T follicular helper cell (primary cell): ENCODE measurements at regions not wholly inside any gene's neighbourhood (a gene's known extent, or its start where the extent isn't known, plus 50 kb on each side); places are given as distances from the start of the nearest gene placed in this dataset.
"Not testable (repeated sequence)": the region's sequence is repeated elsewhere in the genome, so short reads cannot be mapped to it uniquely, and the experiment has no call there.

Experiments
- DNase-seq: peaks from one replicate; pipeline ENCODE4 v3.0.0-alpha.2; 2020; ENCODE audit warnings: low read depth

DNA sequence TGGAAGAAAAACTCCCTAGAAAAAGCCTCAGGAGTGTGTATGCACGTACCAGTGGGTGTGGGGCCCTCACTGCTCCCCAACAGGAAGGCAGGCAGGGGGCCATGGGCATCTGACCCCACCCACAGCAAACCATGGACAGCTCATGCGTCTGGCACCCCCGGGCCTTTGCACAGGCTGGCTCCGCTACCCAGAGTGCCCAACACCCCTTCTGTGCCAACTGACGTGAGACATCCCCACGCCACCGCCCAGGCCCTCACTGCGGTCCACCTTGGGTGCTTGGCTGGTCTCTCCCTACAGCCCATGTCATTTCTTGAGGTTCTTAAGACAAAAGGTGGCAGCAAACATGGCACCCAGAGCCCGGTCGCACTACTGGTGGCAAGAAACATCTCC is 91.4 kb downstream of the NCOR2 start:
- DNase-seq: no peak

DNA sequence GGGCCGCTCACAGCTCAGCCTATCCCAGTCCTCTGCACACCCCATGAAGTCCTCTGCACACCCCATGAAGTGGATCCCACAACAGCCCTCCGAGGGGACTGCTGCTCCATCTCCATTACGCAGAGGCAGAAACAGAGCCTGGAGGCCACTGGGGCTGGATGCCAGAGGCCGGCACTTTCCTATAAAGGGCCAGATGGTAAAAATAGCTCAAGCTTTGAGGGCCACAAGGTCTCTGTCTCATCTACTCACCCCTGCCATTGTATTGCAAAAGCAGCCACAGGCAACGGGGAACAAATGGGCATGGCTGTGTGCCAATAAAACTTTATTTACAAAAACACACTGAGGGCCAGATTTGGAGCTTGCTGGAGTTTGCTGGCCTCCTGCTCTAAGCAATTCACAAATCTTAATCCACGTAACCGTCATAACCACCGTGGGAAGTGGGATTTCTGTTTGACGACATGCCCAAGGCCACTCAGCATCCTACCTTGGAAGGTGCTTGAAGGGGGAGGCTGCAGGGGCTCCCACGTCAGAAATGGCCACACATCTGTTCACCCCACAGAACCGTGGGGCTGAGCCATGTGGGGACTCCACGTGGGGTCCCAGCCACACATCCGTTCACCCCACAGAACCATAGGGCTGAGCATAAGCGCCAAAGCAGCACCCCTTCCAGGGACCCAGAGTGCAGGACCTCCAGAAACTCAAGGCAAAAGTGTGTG is 92.0 kb downstream of the NCOR2 start:
- DNase-seq: no peak

DNA sequence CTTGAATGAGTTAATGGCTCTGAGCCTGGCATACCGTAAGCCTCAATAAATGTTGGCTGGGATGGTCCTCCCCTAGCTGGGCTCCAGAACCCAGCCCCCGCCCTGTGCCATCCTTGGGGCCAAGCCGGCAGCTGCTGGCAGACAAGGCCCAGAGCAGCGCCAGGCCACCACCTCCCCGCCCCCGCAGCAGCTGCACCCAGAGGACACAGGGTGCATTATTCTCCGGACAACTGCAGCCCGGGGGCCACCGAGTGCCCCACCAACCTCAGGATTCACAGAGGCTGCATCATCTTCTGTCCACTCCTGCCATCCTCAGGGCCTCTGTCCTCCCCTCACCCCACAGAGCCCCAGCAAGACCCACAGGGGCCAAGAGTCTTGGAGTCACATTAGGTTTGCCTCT is 92.7 kb downstream of the NCOR2 start:
- no peak for DNase-seq

DNA sequence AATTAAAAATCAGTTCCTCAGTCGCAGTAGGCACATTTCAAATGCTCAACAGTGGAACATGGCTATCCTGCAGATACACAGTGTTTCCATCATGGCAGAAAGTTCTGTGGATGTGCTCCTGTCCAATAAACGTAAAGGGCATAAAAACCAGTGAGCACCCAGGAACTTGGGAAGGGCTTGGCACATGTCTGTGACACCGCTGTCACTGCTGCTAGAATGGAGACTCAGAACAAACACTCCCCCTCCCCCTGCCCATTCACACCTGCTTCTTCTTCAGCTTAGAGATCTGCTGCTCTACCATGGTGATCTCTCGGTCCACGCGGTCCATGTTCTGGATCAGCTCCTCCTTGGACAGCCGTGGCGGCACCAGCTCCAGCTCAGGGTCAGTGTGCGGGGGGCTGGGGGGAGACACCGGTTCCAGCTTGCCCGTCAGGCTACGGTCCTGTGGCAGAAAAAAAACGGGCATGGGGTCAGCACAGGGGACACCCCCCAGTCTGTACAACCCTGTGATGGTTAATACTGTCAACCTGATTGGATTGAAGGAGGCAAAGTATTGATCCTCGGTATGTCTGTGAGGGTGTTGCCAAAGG is 94.6 kb downstream of the NCOR2 start:
- DNase-seq: no peak

DNA sequence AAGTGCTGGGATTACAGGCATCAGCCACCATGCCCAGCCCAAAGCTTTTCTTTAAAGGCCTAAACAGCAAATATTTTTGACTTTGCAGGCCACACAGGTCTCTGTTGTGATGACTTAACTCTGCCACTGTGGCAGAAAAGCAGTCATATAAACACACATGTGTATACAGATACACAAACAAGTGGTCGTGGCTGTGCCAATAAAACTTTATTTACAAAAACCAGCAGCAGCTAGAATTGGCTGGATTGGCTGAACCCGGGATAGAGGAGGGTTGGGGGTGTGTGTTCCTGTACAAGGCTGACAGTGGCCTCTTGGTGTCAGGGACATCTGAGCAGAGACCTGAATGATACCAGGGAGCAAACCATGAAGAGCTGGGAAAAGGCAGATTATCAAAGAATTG is 95.6 kb downstream of the NCOR2 start:
- DNase-seq: no peak

DNA sequence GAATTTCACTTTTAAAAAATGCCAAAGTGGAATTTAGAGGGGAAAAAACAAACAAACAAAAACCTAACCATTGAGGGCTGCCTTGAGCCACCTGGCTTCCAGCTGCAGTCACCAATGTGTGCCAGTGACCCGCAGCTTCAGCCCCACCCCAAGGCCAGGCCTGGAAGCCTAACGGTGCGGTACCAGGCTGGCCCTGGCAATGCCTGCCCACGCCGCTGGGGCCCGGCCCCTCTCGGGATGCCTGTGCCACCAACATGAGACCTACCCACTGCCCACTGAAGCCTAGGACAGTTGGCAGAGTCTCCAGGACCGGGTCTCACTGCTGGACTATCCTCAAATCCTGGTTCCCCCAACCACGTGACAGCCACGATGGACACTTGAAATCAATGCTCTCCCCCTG is 96.6 kb downstream of the NCOR2 start:
- DNase-seq: no peak

DNA sequence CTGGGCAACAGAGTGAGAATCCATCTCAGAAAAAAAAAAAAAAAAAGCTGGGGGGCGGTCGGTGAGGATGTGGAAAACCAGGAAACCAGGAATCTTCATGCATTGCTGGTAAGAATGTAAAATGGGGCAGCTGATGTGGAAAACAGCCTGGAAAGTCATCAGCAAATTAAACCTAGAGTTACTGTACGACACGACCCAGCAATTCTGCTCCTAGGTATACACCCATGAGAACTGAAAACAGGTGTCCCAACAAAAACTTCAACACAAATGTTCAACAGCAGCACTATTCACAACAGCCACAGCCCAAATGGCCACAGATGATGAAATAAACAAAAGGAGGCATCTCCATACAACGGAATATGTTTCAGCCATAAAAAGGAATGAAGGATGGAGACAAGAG is 97.3 kb downstream of the NCOR2 start:
- DNase-seq: no peak

DNA sequence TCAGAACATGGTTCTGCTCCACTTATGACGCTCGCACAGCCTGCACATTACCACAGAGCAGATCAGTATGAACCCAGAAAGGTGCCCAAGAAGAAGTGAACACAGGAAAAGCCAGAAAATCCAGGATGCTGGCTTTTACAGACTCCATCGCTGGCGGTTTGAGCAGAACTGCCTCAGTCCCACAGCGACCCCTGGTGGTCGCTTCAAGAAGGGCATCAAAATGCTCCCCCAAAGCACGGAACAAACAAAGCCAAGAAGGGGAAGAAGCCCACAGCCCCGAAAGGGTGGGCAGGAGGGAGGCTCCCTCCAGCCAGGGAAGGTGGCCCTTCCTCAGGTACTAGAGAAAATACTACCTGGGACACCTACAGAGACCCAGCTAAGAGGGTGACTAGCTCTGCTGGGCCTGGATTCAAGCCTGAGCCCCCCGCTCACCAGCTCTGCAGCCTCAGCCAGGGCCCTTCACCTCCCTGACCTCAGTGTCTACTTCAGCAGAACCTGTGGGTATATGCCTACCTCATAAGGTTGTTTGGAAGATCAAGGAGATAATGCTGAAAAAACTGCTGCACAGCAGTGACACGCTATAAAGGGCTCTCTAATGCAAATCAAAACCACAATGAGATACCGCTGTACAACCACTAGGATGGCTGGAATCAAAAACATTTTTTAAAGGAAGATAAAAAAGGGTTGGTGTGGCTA is 98.1 kb downstream of the NCOR2 start:
- no peak for DNase-seq

DNA sequence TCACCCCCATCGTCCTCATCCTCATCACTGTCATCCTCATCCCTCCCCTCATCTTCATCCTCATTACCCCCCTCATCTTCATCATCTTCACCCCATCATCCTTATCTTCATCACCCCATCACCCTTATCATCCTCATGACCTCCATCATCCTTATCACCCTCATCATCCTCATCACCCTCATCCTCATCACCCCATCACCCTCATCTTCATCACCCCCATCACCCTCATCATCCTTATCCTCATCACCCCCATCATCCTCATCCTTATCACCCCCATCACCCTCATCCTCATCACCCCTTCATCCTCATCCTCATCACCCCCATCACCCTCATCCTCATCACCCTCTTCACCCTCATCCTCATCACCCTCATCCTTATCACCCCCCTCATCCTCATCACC is 99.9 kb downstream of the NCOR2 start:
- DNase-seq: not testable (repeated sequence)

DNA sequence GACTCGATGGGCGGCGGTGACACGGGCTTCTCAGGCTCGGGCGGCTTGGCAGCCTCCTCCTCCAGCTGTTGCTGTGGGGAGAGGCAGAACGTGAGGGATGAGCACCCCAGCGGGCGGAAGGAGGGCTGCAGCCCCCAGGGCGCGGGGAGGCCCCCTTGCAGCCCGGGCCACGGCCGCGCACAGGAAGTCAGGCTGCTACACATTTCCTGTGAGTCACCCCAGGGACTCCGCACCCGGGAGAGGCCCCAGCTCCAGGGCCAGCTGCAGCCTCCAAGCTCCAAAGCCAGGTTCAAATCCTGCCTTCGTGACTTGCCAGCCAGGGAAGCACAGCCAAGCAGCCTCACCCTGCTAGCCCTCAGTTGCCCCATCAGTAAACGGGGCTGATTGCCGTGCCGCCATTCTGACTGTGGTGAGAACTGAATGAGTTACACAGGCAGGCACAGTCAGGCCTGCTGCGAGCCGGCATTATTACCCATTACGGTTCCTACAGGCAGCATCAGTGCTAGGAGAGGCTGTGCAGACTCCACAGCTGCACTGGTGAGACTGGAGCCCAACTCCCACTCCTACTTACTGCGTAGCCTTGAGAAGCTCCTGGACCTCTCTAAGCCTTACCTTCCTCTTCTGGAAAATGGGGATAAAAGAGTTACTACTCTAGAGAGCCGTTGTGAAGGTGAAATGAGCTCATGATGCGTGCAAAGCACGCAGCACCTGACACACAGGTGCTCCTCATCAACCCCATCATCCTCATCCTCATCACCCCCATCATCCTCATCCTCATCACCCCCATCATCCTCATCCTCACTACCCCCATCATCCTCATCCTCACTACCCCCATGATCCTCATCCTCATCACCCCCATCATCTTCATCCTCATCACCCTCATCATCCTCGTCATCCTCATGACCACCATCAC is 100.9 kb downstream of the NCOR2 start:
- DNase-seq: peak; percentile 85

DNA sequence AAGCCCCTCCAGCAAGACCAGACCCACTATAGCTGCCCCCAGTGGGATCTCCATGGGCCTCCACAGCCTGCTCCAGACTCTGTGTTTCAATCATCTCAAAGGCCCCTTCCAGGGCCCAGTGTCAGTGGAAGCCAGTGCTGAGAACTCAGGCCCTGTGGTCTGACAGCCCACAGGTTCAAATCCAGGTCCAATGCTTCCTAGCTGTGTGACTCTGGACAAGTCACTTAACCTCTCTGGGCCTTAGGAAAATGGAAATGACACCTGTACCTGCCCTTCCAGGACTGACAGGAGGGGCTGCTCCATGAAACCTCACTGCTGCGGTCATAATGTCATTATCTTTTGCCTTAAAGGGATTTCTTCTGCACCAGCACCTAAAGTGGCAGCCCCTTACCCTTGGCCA is 101.9 kb downstream of the NCOR2 start:
- DNase-seq: no peak

DNA sequence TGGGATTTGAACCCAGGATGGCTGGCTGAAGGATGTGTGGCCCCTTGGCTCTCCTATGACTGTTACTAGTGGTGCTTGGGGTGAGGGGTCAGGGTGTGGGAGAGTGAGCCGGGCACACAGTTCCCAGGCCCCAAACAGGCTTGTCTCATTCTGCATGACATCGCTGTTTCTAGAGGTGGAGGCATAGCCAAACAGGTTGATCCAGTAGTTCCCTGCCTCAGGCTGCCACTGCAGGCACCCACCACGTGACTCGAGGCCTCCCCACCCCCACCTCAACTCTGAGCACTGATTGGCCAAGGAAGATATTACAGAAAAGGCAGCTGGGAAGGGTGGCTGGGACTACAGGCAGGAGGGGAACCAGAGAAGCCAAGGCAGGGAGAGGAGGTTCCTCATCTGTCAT is 102.6 kb downstream of the NCOR2 start:
- no peak for DNase-seq

DNA sequence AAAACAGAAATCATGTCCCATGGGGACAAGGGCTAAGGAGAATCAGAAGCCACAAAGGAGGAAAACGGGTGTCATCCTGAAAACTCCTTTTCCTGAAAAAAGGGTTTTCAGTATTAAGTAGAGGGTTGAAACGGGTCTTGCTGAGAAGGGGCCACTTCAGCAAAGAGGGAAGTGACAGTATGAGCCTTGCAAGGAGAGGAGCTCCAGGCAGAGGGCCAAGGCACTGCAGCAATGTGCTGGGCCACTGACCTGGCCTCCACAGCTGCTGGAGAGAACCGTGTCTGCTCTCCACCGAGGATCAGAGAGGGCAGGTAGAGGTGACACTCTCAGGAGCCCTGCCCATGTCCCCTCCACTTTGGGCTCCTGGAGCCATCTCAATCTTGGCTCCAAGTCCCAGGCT is 103.3 kb downstream of the NCOR2 start:
- no peak for DNase-seq

DNA sequence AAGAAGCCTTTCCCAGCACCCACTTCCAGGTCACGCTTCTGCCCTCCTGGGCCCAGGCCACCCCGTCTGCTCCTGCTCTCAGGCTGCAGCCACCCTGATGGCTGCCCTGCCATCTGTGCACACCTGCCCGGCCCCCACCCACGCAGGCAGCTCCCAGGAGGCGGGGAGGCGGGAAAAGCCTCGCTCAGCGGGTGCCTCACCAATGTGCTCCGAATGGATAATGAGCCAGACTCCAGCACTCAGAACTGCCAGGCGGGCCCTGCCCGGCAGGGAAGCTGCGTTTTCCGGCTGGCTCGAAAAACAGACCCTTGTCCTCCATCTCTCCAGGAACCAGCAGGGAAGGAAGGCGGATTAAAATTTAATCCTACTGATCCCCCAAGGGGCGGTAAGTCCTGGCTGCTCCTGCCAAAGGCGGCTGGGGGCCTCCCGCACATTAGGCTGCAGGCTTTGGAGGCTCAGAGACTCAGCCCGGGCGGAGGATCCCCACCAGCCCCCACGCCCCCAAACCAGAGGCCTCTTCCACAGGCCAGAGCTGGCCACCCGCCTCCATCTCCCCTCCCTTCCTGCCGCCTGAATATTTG is 104.0 kb downstream of the NCOR2 start:
- no peak for DNase-seq

DNA sequence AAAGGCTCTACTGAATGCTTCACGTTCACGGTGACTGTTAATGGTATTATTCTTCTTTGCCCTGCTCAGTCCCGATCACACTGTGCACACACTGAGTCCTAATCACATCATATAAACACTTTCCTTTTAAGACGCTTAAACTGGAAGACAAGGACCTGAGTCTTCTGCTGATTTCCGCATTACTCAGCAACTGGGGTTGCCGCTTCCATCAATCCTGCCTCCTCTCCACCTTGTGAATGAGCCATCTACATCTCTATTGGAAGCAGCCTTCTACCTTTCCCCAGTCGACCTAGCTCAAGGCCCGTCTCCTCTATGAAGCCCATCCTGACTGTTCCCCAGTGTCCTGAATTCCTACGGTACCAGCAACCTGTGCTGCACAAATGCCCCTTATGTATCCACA is 104.7 kb downstream of the NCOR2 start:
- no peak for DNase-seq

DNA sequence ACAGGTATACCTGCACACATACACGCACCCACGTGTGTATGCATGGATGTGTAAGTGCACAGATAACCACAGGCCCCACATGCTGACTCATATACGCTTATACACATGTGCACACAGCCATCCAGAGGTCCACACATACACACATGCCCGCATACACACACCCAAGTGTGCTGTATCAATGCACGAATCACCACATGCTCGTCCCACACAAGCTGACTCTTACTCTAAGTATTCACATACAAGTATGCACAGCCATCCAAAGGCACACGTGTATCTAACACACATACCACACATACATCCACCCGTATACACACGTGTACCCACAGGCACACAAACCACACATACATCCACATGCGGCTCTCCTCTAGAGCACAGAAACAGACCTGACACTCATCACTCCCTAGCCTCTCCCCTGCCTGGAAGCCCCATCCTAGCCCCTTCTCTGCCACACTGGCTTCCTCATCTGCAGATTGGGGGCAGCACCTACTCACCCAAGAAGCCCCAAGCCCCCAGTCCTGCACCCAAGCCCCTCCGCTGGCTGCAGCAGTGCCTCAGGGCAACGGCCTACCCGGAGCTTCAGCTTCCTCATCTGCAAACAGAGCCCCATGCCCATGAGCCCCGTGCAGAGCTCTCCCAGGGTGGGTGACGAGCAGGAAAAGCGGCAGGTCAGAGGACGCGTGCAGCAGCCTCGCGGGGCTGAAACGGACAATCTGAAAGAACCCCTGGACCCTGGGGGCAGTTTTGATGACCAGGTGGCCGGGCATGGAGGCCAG is 105.4 kb downstream of the NCOR2 start:
- DNase-seq: no peak

DNA sequence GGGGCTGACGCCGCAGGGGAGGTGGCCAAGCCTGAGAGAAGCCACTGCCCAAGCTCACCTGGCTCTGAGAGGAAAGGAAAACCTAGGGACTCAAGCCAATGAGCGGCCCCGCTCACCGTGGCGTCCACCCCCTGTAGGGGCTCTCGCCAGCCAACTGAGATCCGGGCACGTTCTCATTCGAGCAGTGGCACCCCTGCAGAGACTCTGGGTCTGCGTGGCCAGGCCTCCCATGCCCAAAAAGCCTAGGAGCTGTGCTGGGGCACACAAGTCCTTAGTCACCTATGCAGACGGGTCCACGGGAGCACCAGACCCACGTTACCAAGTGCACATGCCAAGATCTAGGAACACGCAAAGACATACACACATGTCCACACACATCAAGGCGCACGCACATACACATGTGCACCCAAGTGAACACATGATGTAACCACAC is 106.2 kb downstream of the NCOR2 start:
- DNase-seq: no peak

DNA sequence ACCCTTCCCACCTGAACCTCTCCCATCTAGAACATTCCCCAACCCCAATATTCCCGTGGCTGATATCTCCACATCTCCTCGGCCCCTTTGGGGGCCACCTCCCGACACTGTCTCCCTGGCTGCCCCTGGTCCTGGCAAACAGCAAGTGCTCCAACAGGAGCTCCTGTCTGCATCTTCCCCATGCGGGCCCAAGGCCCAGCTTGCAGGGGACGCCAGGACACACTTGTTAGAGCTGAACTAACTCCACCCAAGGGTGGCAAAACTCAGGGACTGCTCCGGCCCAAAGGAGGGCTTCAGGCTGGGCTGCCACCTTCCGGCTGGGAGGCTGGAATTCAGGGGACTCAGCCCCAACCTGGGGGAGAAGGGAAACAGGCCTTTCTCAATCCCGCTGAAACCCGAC is 106.6 kb downstream of the NCOR2 start:
- no peak for DNase-seq

DNA sequence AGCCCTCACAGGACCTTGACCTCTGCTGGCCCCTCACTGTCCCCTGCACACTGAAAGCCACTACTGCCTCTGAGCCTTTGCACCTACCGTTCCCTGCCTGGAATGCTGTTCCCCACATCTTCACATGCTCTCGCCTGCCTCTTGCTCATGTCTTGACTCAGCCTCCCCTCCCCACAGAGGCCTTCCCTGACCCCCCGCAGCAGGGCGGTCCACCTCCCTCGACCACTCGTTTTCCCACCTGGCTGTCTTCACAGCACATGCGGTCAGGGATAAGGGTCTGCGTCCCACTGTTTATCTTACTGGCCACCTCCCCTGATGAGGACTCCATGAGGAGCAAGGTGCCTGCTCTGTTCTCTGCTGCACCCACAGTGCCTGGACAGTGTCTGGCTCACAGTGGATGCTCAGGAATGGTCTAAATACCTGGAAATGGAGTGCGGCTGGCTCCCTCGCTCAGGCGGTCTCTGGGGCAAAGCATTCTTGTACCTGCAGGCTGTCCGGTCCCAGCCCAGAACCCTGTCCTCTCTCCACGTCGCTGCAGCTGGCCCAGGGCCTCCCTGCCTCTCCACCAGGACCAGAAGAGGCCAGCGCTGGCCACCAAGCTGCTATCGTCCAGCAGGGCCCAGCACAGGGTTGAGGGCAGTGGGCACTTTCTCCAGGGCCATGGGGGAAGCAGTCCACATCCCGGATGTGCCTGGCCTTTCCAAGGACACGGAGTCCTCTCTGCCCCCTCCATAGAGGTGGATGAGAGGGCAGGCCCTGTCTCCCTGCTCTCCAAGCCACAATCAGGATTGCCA is 107.4 kb downstream of the NCOR2 start:
- no peak for DNase-seq
